ENCODE measurements at regions not wholly inside any gene's neighbourhood (a gene's known extent, or its start where the extent isn't known, plus 50 kb on each side); places are given as distances from the start of the nearest gene placed in this dataset.

- Histone ChIP-seq H3F3A (ENCODE audit: low read depth) (no peaks in the 10 kb centered on the region), H3K4me1 (ENCODE audit: insufficient read depth, low read length, poor library complexity, severe bottlenecking) (no peaks in the 10 kb centered on the region), H3K9me2 (replicated peaks; ENCODE audit: low read depth, low read length) (no peaks in the 10 kb centered on the region), H2AFZ (ENCODE audit: low read length) (no peak overlapping the region), H4K20me1 (ENCODE audit: insufficient read depth, low read length, poor library complexity, severe bottlenecking) (no peaks in the 10 kb centered on the region), H3K27me3 (ENCODE audit: insufficient read depth, low read length, poor library complexity, severe bottlenecking) (no peaks in the 10 kb centered on the region), H3K79me2 (ENCODE audit: insufficient read depth, low read length) (no peaks in the 10 kb centered on the region), H3K9ac (ENCODE audit: low read depth, low read length, poor library complexity, severe bottlenecking) (no peak overlapping the region), H3K36me3 (ENCODE audit: insufficient read depth, low read length) (no peaks in the 10 kb centered on the region), H3K9me3 (ENCODE audit: insufficient read depth, low read depth, low read length) (no peaks in the 10 kb centered on the region), H3K4me3 (ENCODE audit: low read length, poor library complexity, severe bottlenecking) (no peak overlapping the region), H3K4me2 (ENCODE audit: low read depth, low read length, poor library complexity, severe bottlenecking) (no peak overlapping the region)
- TF ChIP-seq CTCF (conservative IDR thresholded peaks at IDR 0.05; ENCODE audit: low read length) (no peak), EZH2phosphoT487 (IDR thresholded peaks at IDR 0.05; ENCODE audit: borderline replicate concordance) (no peak)
Observed at GRCh38 chr1:106224426-106224825, 832.0 kb upstream of the PRMT6 start.

- no peaks in the 10 kb centered on the region for H3F3A ChIP-seq (ENCODE audit: low read depth)
- H3K9ac ChIP-seq (ENCODE audit: low read depth, low read length, poor library complexity, severe bottlenecking) = no peak overlapping the region
- H3K9me2 ChIP-seq (replicated peaks; ENCODE audit: low read depth, low read length) = no peaks in the 10 kb centered on the region
- no peak for TF ChIP-seq CTCF (conservative IDR thresholded peaks at IDR 0.05; ENCODE audit: low read length)
- no peaks in the 10 kb centered on the region for H3K36me3 ChIP-seq (ENCODE audit: insufficient read depth, low read length)
- H3K9me3 ChIP-seq (ENCODE audit: insufficient read depth, low read depth, low read length) = no peaks in the 10 kb centered on the region
- H3K79me2 ChIP-seq (ENCODE audit: insufficient read depth, low read length) = no peaks in the 10 kb centered on the region
- no peak overlapping the region for H3K4me3 ChIP-seq (ENCODE audit: low read length, poor library complexity, severe bottlenecking)
- no peak overlapping the region for H2AFZ ChIP-seq (ENCODE audit: low read length)
- H3K4me1 ChIP-seq (ENCODE audit: insufficient read depth, low read length, poor library complexity, severe bottlenecking) = no peaks in the 10 kb centered on the region
- H3K27me3 ChIP-seq (ENCODE audit: insufficient read depth, low read length, poor library complexity, severe bottlenecking) = no peaks in the 10 kb centered on the region
- no peaks in the 10 kb centered on the region for H4K20me1 ChIP-seq (ENCODE audit: insufficient read depth, low read length, poor library complexity, severe bottlenecking)
- H3K4me2 ChIP-seq (ENCODE audit: low read depth, low read length, poor library complexity, severe bottlenecking) = no peak overlapping the region
Observed at GRCh38 chr1:106225403-106225802, 831.1 kb upstream of the PRMT6 start.

GRCh38 chr1:106226550-106226949 is 829.9 kb upstream of the PRMT6 start:
- Histone ChIP-seq H3K9me2 (replicated peaks; ENCODE audit: low read depth, low read length) (no peaks in the 10 kb centered on the region), H3K4me2 (ENCODE audit: low read depth, low read length, poor library complexity, severe bottlenecking) (no peak overlapping the region)
- no peak for TF ChIP-seq EZH2phosphoT487 (IDR thresholded peaks at IDR 0.05; ENCODE audit: borderline replicate concordance)
- no peak for TF ChIP-seq CTCF (conservative IDR thresholded peaks at IDR 0.05; ENCODE audit: low read length)

More at GRCh38 chr1:106226550-106226949, 829.9 kb upstream of the PRMT6 start:
- Histone ChIP-seq H3K36me3 (ENCODE audit: insufficient read depth, low read length) (no peaks in the 10 kb centered on the region), H4K20me1 (ENCODE audit: insufficient read depth, low read length, poor library complexity, severe bottlenecking) (no peaks in the 10 kb centered on the region), H3K79me2 (ENCODE audit: insufficient read depth, low read length) (no peaks in the 10 kb centered on the region), H3K9me3 (ENCODE audit: insufficient read depth, low read depth, low read length) (no peaks in the 10 kb centered on the region), H3F3A (ENCODE audit: low read depth) (no peaks in the 10 kb centered on the region), H3K27me3 (ENCODE audit: insufficient read depth, low read length, poor library complexity, severe bottlenecking) (no peaks in the 10 kb centered on the region), H3K4me3 (ENCODE audit: low read length, poor library complexity, severe bottlenecking) (no peak overlapping the region), H3K9ac (ENCODE audit: low read depth, low read length, poor library complexity, severe bottlenecking) (no peak overlapping the region), H3K4me1 (ENCODE audit: insufficient read depth, low read length, poor library complexity, severe bottlenecking) (no peaks in the 10 kb centered on the region), H2AFZ (ENCODE audit: low read length) (no peak overlapping the region)
